ENCODE measurements at regions not wholly inside any gene's neighbourhood (a gene's known extent, or its start where the extent isn't known, plus 50 kb on each side); places are given as distances from the start of the nearest gene placed in this dataset.

GRCh38 chr5:26828294-26828693, 210.1 kb downstream of the CDH9 start:
- in situ Hi-C loops (cut with MboI; ENCODE audit: low pct_unique_long_range_greater_than_20kb, low sequenced_read_pairs) = no loop called here
- no peak for DNase-seq

GRCh38 chr5:26813235-26813634, 225.2 kb downstream of the CDH9 start:
- no peak for DNase-seq
- in situ Hi-C loops (cut with MboI; ENCODE audit: low pct_unique_long_range_greater_than_20kb, low sequenced_read_pairs) = no loop called here

GRCh38 chr5:26812714-26813113, 225.7 kb downstream of the CDH9 start:
- no peak for DNase-seq
- in situ Hi-C loops (cut with MboI; ENCODE audit: low pct_unique_long_range_greater_than_20kb, low sequenced_read_pairs) = no loop called here

GRCh38 chr5:26807231-26808199, 230.9 kb downstream of the CDH9 start:
- no peak for DNase-seq
- in situ Hi-C loops (cut with MboI; ENCODE audit: low pct_unique_long_range_greater_than_20kb, low sequenced_read_pairs) = no loop called here

GRCh38 chr5:26805076-26805475, 233.3 kb downstream of the CDH9 start:
- DNase-seq = no peak
- in situ Hi-C loops (cut with MboI; ENCODE audit: low pct_unique_long_range_greater_than_20kb, low sequenced_read_pairs) = no loop called here

- DNase-seq = no peak
These were observed 235.4 kb downstream of the CDH9 start for GRCh38 chr5:26802944-26803343.

GRCh38 chr5:26791433-26791832, 247.0 kb downstream of the CDH9 start:
- in situ Hi-C loops (cut with MboI; ENCODE audit: low pct_unique_long_range_greater_than_20kb, low sequenced_read_pairs) = no loop called here
- DNase-seq = no peak

More at GRCh38 chr5:26802944-26803343, 235.4 kb downstream of the CDH9 start:
- in situ Hi-C loops (cut with MboI; ENCODE audit: low pct_unique_long_range_greater_than_20kb, low sequenced_read_pairs) = no loop called here

- DNase-seq = no peak
- in situ Hi-C loops (cut with MboI; ENCODE audit: low pct_unique_long_range_greater_than_20kb, low sequenced_read_pairs) = no loop called here
These were observed 247.4 kb downstream of the CDH9 start for GRCh38 chr5:26791021-26791420.

- in situ Hi-C loops (cut with MboI; ENCODE audit: low pct_unique_long_range_greater_than_20kb, low sequenced_read_pairs) = no loop called here
- no peak for DNase-seq
These were observed 275.2 kb downstream of the CDH9 start for GRCh38 chr5:26763215-26763614.

GRCh38 chr5:26761446-26761845, 276.9 kb downstream of the CDH9 start:
- in situ Hi-C loops (cut with MboI; ENCODE audit: low pct_unique_long_range_greater_than_20kb, low sequenced_read_pairs) = no loop called here
- DNase-seq = no peak

- in situ Hi-C loops (cut with MboI; ENCODE audit: low pct_unique_long_range_greater_than_20kb, low sequenced_read_pairs) = no loop called here
- no peak for DNase-seq
These were observed 277.3 kb downstream of the CDH9 start for GRCh38 chr5:26761045-26761444.

GRCh38 chr5:26757941-26758340, 280.4 kb downstream of the CDH9 start:
- in situ Hi-C loops (cut with MboI; ENCODE audit: low pct_unique_long_range_greater_than_20kb, low sequenced_read_pairs) = no loop called here
- DNase-seq = peak; percentile 8

- in situ Hi-C loops (cut with MboI; ENCODE audit: low pct_unique_long_range_greater_than_20kb, low sequenced_read_pairs) = no loop called here
- no peak for DNase-seq
These were observed 288.6 kb downstream of the CDH9 start for GRCh38 chr5:26749829-26750228.

GRCh38 chr5:26740182-26740581, 298.2 kb downstream of the CDH9 start:
- DNase-seq = no peak
- in situ Hi-C loops (cut with MboI; ENCODE audit: low pct_unique_long_range_greater_than_20kb, low sequenced_read_pairs) = no loop called here

- in situ Hi-C loops (cut with MboI; ENCODE audit: low pct_unique_long_range_greater_than_20kb, low sequenced_read_pairs) = no loop called here
These were observed 300.8 kb downstream of the CDH9 start for GRCh38 chr5:26737348-26738265.

GRCh38 chr5:26727916-26728315, 310.5 kb downstream of the CDH9 start:
- no peak for DNase-seq
- in situ Hi-C loops (cut with MboI; ENCODE audit: low pct_unique_long_range_greater_than_20kb, low sequenced_read_pairs) = no loop called here

More at GRCh38 chr5:26737348-26738265, 300.8 kb downstream of the CDH9 start:
- no peak for DNase-seq

GRCh38 chr5:26719803-26720202, 318.6 kb downstream of the CDH9 start:
- in situ Hi-C loops (cut with MboI; ENCODE audit: low pct_unique_long_range_greater_than_20kb, low sequenced_read_pairs) = no loop called here
- DNase-seq = no peak

GRCh38 chr5:26700759-26701384, 337.5 kb downstream of the CDH9 start:
- in situ Hi-C loops (cut with MboI; ENCODE audit: low pct_unique_long_range_greater_than_20kb, low sequenced_read_pairs) = no loop called here
- peak; percentile 61 for DNase-seq

GRCh38 chr5:26692952-26693351, 345.4 kb downstream of the CDH9 start:
- DNase-seq = no peak
- in situ Hi-C loops (cut with MboI; ENCODE audit: low pct_unique_long_range_greater_than_20kb, low sequenced_read_pairs) = no loop called here

All from KBM-7 (cell line).